ENCODE measurements at regions not wholly inside any gene's neighbourhood (a gene's known extent, or its start where the extent isn't known, plus 50 kb on each side); places are given as distances from the start of the nearest gene placed in this dataset.

- DNase-seq (ENCODE audit: low spot score): no peak
These were observed 420.3 kb upstream of the BOD1L1 start for GRCh38 chr4:14047840-14048239.

- no peak for DNase-seq (ENCODE audit: low spot score)
These were observed 422.4 kb upstream of the BOD1L1 start for GRCh38 chr4:14049946-14050345.

DNA sequence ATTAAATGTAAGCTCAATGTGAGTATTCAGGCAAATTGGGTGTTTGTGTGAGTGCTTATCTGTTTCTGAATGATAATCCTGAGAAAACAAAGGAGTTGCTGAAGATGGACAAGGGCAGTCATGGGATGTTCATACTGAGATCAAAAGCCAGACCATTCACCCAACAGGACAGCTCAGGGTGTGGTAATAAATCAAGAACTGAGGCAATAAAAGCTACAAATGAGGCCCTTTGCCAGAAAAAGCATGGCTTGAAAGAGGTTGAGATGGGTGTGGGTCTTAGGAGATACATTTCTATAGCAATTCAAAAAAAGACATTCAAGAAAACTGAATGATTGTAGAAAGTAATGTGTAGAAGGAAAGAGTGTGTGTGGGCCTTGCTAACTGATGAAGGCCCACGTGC is 425.8 kb upstream of the BOD1L1 start:
- no peak for DNase-seq (ENCODE audit: low spot score)

GRCh38 chr4:14054391-14054790 is 426.9 kb upstream of the BOD1L1 start:
- DNase-seq (ENCODE audit: low spot score): no peak

- DNase-seq (ENCODE audit: low spot score): no peak
These were observed 431.5 kb upstream of the BOD1L1 start for GRCh38 chr4:14059006-14059405.

DNA sequence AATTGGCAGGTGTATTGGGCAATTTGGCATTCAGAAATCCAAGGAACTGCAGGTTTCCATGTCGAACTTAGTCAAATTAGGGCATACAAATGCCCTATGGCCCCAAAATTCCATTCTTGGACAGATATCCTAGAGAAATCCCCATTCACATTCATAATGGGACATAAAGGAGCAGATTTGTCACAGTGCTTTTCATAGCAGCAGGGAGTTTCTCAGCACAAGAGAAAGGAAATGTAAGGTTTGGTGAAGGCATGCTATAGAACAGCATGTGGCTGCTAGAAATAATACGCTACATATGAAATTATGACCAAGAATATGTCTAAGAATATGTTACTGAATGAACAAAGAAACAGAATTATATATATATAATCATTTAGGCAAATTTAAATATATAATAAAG is 437.5 kb upstream of the BOD1L1 start:
- DNase-seq (ENCODE audit: low spot score): no peak

DNA sequence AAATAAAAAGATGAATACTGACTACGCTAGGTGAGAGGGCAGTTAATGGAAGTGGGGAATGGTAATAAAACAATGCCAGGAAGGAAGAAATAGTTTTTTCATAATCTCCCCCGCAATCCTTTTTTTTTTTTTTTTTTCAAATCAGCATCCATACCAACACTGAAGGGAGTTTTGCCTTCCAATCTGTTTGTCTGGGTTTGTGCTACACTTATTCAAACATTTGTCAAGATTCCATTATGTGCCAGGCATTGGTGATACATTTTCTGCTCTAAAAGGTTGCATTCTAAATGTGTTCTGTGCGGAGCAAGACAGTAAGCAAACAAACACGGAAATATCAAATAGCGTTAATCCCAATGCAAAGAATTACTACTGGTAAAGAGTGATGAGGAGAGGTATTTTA is 437.9 kb upstream of the BOD1L1 start:
- DNase-seq (ENCODE audit: low spot score): no peak

- DNase-seq (ENCODE audit: low spot score): no peak
These were observed 439.5 kb upstream of the BOD1L1 start for GRCh38 chr4:14066979-14067378.

DNA sequence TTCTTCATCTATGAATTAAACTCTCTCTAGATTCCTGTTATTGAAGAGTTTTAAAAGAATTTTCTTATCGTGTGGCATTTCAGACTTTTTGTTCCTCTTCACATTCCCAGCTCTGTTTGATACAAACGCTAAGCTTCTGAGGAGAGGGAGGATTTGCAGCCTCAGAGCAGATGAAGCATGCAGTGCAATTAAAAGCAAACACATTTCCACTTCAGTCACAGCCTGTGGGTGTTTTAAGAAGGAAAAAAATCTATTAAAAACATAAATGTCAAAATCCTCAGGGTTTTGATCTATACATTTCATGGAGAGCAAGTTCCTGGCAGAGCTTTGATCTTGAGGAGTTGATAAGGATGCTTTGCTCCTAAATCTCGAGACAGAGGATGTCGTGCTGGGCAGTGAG is 442.4 kb upstream of the BOD1L1 start:
- DNase-seq (ENCODE audit: low spot score): peak; percentile 70

DNA sequence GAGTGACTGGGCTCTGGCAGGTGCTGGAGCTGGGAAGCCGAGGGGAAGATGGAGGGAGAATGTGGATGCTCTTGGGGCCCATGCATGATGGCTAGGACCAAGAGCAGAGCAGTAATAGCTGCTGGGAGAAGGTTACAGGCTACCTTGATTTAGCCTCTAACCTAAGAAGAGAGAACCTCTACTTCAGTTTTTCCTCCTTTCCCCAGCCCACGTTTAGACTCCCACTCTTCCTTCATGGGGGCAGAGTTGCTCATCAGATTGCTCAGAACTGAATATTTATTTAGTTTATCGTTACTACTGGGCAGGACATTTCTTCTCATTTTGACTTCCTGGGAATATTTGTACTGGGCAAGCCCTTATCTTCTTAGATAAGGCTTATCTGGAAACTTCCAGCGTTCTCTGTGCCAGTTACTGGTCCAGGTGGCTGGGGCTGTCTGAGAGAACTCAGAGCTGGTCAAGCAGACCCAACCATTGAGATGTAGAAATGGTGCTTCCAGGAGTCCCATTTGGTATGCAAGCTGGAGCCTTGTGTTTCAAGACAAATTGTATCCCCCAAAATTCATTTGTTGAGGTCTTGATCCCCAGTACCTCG is 442.9 kb upstream of the BOD1L1 start:
- no peak for DNase-seq (ENCODE audit: low spot score)

GRCh38 chr4:14072506-14072905 is 445.0 kb upstream of the BOD1L1 start:
- no peak for DNase-seq (ENCODE audit: low spot score)

GRCh38 chr4:14076776-14077175 is 449.3 kb upstream of the BOD1L1 start:
- DNase-seq (ENCODE audit: low spot score): no peak

- DNase-seq (ENCODE audit: low spot score): no peak
These were observed 450.8 kb upstream of the BOD1L1 start for GRCh38 chr4:14078326-14078725.

GRCh38 chr4:14079601-14080000 is 452.1 kb upstream of the BOD1L1 start:
- no peak for DNase-seq (ENCODE audit: low spot score)

DNA sequence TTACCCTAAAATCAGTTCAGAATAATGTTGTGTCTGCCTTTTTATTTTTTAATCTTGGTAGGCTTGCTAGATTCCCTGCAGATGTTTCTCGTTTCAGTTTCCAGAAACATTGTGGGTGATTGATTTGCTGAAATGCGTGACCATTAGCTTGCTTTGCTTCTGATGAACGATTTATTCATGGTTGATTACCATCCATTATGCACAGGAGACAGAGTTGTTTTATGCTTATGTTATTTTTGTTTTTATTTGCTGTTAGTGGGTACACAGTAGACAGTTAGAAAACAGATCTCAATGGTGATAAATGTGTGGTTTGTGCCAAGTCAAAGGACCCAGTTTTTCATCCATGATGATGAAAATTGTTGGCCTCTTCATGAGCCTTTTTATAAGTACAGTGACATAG is 455.6 kb upstream of the BOD1L1 start:
- no peak for DNase-seq (ENCODE audit: low spot score)

DNA sequence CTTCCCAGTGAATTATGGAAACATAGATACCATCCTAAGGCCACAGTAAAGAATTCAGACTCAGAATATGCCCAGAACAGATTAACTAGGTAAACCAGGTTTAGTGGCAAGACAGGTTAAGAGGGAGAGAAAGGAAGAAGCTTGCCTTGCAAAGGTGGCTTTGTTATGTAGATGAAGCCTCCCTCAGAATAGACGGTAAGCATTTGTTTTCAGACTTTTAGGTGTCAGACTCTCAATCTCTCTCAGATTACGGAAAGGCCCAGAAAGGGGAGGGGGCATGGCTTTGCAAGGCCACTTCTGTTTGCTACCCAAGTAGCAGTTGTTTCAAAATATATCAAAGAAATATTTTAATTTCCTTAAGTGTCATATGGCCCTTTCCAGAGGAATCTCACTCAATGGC is 457.1 kb upstream of the BOD1L1 start:
- DNase-seq (ENCODE audit: low spot score): no peak

- no peak for DNase-seq (ENCODE audit: low spot score)
These were observed 459.9 kb upstream of the BOD1L1 start for GRCh38 chr4:14087459-14087858.

- no peak for DNase-seq (ENCODE audit: low spot score)
These were observed 460.4 kb upstream of the BOD1L1 start for GRCh38 chr4:14087921-14088320.

GRCh38 chr4:14091531-14091930 is 464.0 kb upstream of the BOD1L1 start:
- no peak for DNase-seq (ENCODE audit: low spot score)

DNA sequence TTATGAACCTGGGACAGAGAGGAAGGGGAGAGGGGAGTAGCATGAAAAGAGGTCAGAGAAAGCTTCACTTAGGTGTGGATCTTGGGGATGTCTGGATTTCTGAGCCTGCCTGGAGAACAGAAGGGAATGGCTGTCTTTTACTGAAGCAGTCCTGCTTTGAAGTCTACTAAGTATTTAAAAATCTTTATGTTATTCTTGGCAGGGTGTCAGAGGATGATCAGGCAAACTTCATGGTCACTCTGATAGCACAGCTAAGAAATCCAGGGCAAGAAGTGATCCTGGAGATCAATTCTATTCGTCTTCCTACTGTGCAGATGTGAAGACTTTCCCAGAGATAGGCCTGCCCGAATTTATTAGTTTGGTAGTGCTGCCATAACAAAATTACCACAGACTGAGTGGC is 464.4 kb upstream of the BOD1L1 start:
- DNase-seq (ENCODE audit: low spot score): no peak

GRCh38 chr4:14092741-14093140 is 465.2 kb upstream of the BOD1L1 start:
- DNase-seq (ENCODE audit: low spot score): no peak

GRCh38 chr4:14095831-14096230 is 468.3 kb upstream of the BOD1L1 start:
- DNase-seq (ENCODE audit: low spot score): no peak

DNA sequence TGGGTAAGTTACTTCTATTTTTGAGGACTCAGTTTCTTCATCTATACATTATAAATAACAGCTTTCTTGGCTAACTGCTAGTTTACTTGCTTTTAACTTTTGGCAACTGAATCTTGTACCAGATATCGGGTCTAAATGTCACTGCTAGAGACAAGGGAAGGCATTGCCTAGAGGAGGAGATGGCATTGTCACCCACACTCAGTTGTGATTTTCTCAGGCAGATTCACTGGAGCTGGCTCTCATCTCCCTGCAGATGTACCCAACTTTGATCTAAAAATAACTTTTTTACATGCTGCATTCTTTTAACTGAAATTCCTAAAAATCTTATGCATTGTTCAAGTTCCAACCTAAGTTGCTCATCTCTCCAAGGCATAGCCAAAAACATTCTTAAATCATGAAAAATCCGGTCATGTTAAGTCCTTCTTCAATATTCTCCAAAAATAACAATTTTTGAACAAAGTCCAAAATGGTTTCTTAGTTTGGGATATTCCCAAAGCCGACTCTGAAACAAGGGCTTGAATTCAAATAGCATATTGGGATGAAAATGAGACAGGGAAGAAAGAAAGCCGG is 469.0 kb upstream of the BOD1L1 start:
- peak; percentile 9 for DNase-seq (ENCODE audit: low spot score)

DNA sequence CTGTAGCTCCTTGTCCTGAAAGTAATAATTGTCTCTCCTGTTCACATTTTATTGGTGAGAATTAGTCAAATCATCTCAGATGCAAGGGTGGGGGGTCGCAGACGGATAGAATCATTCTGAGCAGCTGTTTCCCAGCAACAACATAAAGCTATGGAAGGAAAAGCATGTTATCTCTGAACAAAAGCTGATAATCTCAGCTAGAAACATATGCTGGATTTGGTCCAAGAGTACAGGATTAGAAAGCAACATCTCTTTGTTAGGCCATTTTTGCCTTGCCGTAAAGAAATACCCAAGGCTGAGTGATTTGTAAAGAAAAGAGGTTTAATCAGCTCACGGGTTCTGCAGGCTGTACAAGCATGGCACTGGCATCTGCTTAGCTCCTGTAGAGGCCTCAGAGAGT is 472.8 kb upstream of the BOD1L1 start:
- DNase-seq (ENCODE audit: low spot score): no peak

GRCh38 chr4:14110407-14110806 is 482.9 kb upstream of the BOD1L1 start:
- DNase-seq (ENCODE audit: low spot score): no peak

Measured in putamen (tissue), 1 donor.